Motor neuron (in vitro differentiated cells): ENCODE measurements at regions not wholly inside any gene's neighbourhood (a gene's known extent, or its start where the extent isn't known, plus 50 kb on each side); places are given as distances from the start of the nearest gene placed in this dataset.

Experiments
- ATAC-seq, 8 experiments: fragments of 200-7000 bp; cut with Tn5 transposase; replicated peaks in 6 of 8; 2 replicates each; pipeline ENCODE4 v1.8.0; 2021; ENCODE audit warnings: mild to moderate bottlenecking in 8 of 8, moderate library complexity in 8 of 8
- H3K27ac ChIP-seq, 2 donors: fragments of 250-450 bp; sonication (Bioruptor Pico); 2 replicates each; pipeline ENCODE4 v1.9.0; 2021; ENCODE audit warnings: antibody characterized with exemption in 2 of 2, mild to moderate bottlenecking in 2 of 2, moderate library complexity in 1 of 2
- H3K4me1 ChIP-seq, 2 donors: fragments of 250-450 bp; sonication (Bioruptor Pico); replicated peaks in 1 of 2; 2 replicates each; pipeline ENCODE4 v1.6.1; 2021; ENCODE audit warnings: antibody characterized with exemption in 2 of 2, mild to moderate bottlenecking in 2 of 2, moderate library complexity in 1 of 2
- H3K4me3 ChIP-seq, 5 donors: fragments of 250-450 bp; sonication (Bioruptor Pico); 2 replicates each; pipeline ENCODE4 v1.9.0; 2021; ENCODE audit warnings: antibody characterized with exemption in 5 of 5, mild to moderate bottlenecking in 5 of 5, moderate library complexity in 4 of 5
- WGBS, 10 experiments: fragments of 450-650 bp; shearing (Covaris generic); methylation state at CpG; one replicate each; pipeline ENCODE4 v1.0.0; 2022; 5-methylcytosine and 5-hydroxymethylcytosine counted together
- in situ Hi-C, 9 experiments: fragments of 400-800 bp; cut with MboI; loops; one replicate each; pipeline ENCODE4 v1.15.0; 2021; ENCODE audit warnings: low sequenced_read_pairs in 9 of 9, low pct_unique_long_range_greater_than_20kb in 2 of 9; ENCODE audit not compliant: unreplicated experiment in 9 of 9

- 0 to 100% (median 83%) methylated on average over 1 to 6 of the region's 7 CpGs; no CpG with 5 or more reads in 2 of the 10 experiments for WGBS, 10 experiments
- ATAC-seq = peak in 2 of 8 experiments; percentile 92 to 98
- Histone ChIP-seq H3K27ac (no peak overlapping the region), H3K4me1 (peaks cover 9 to 11% of the 10 kb centered on the region in 2 donors), H3K4me3 (no peak overlapping the region)
- in situ Hi-C loops = no loop called here
Observed at GRCh38 chr6:44554861-44555260, 167.4 kb downstream of the CDC5L start.

GRCh38 chr6:44556046-44556445 lies 168.5 kb downstream of the CDC5L start:
- Histone ChIP-seq H3K4me3 (no peak overlapping the region), H3K27ac (no peak overlapping the region), H3K4me1 (peaks cover 9 to 14% of the 10 kb centered on the region in 2 donors)
- no peak for ATAC-seq
- 0 to 60% (median 0%) methylated on average over 1 of the region's 1 CpG; no CpG with 5 or more reads in 2 of the 10 experiments for WGBS, 10 experiments
- in situ Hi-C loops = no loop called here

- Histone ChIP-seq H3K27ac (no peak overlapping the region), H3K4me1 (peaks cover 9 to 20% of the 10 kb centered on the region in 2 donors), H3K4me3 (no peak overlapping the region)
- ATAC-seq = peak in 5 of 8 experiments; percentile 29 to 68 (median 44)
- in situ Hi-C loops = no loop called here
- 40 to 100% (median 48%) methylated on average over 1 to 4 of the region's 7 CpGs; no CpG with 5 or more reads in 3 of the 10 experiments for WGBS, 10 experiments
Observed at GRCh38 chr6:44558024-44558831, 170.7 kb downstream of the CDC5L start.

- H3K27ac ChIP-seq = no peak overlapping the region
- in situ Hi-C loops = no loop called here
- H3K4me1 ChIP-seq = peaks cover 9 to 20% of the 10 kb centered on the region in 2 donors
- ATAC-seq = peak in 2 of 8 experiments; percentile 17 to 70
- H3K4me3 ChIP-seq = no peak overlapping the region
- 6 to 67% (median 57%) methylated on average over 1 to 2 of the region's 2 CpGs; no CpG with 5 or more reads in 3 of the 10 experiments for WGBS, 10 experiments
Observed at GRCh38 chr6:44558832-44559251, 171.3 kb downstream of the CDC5L start.

GRCh38 chr6:44559486-44560270 lies 172.2 kb downstream of the CDC5L start:
- H3K4me3 ChIP-seq = no peak overlapping the region
- in situ Hi-C loops = no loop called here
- ATAC-seq = no peak
- whole genome bisulfite sequencing, 10 experiments = 0 to 94% (median 80%) methylated on average over 1 to 12 of the region's 13 CpGs; no CpG with 5 or more reads in 2 of the 10 experiments
- H3K4me1 ChIP-seq = peaks cover 9 to 20% of the 10 kb centered on the region in 2 donors
- H3K27ac ChIP-seq = no peak overlapping the region

DNA sequence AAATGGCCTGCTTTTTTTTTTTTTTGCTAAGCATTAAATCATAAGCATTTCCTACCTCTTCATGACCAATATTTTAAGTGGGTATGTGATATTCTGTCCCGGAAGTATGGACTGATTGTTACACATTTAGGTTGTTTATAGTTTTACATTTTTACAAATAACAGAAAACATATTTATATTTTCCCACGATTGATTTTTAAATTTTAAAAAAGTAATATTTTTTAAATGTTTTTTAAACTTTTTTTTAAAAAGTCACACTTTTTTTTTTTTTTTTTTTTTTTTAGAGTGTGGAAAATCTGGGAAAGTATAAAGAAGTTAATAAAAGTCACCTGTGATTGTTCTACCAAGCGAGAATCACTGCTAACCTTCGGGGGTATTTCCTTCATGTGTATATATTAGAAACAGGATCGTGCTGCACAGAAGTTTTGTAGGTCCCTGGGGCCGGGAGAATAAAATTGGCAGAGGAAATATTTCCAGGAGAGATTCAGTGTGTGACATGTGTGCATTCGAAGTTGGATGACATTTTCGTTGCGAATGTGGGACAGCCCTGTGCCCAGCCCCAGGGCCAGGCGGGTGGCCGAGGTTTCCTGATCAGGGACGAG lies 173.1 kb downstream of the CDC5L start:
- no peak for ATAC-seq
- Histone ChIP-seq H3K4me1 (peaks cover 9 to 20% of the 10 kb centered on the region in 2 donors), H3K4me3 (no peak overlapping the region), H3K27ac (no peak overlapping the region)
- 48 to 94% (median 80%) methylated on average over 3 to 12 of the region's 12 CpGs for WGBS, 10 experiments
- in situ Hi-C loops = no loop called here

- H3K4me3 ChIP-seq = no peak overlapping the region
- 47 to 92% (median 72%) methylated on average over 5 to 7 of the region's 25 CpGs; no CpG with 5 or more reads in 7 of the 10 experiments for WGBS, 10 experiments
- ATAC-seq = peak in 2 of 8 experiments; percentile 21 to 27
Observed at GRCh38 chr6:44561060-44561623, 173.6 kb downstream of the CDC5L start.

DNA sequence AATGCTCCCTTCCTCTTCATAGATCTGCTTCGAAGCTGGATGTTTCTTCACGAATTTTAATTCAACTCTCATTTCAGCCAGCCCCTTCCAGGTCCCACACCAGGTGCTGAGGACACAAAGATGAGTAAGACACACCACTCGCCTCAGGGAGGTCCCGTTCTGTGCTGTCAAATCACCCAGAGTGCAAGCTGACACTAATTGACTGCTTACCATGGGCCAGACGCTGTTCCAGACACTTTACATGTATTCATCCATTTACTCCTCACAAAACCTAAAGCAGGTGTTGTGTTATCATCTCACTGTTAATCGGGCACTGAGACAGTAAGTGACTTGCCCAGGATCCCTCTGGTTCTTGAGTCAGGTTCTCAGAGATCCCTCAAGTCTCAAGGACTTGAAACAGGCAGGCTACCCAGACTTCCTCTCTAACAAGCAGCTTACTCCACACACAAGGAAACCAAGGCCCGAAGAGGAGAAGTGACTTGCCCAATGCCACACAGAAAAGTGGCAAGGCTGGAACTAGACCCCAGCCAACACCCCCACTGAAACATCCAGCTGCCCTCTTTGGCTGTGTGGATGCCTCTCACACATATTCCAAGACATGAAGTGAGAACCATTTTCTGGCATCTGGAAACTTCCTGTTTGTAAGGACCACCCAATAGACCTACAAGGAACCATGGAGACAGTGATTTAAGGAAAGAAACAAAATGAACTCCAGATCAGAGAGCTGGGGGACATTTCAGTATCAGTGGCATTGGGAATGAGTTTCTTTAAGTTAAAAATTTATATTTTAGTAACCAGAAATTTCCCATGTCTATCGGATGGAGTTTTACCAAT lies 174.5 kb downstream of the CDC5L start:
- Histone ChIP-seq H3K4me3 (no peak overlapping the region), H3K4me1 (peaks cover 9 to 20% of the 10 kb centered on the region in 2 donors), H3K27ac (no peak overlapping the region)
- 79 to 100% (median 94%) methylated on average over 1 to 5 of the region's 8 CpGs; no CpG with 5 or more reads in 2 of the 10 experiments for WGBS, 10 experiments
- in situ Hi-C loops = no loop called here
- ATAC-seq = no peak

More at GRCh38 chr6:44561060-44561623, 173.6 kb downstream of the CDC5L start:
- Histone ChIP-seq H3K4me1 (peaks cover 9 to 20% of the 10 kb centered on the region in 2 donors), H3K27ac (no peak overlapping the region)
- in situ Hi-C loops = no loop called here

- no peak overlapping the region for H3K27ac ChIP-seq
- H3K4me3 ChIP-seq = no peak overlapping the region
- H3K4me1 ChIP-seq = peaks cover 9 to 15% of the 10 kb centered on the region in 2 donors
- in situ Hi-C loops = no loop called here
- peak in 1 of 8 experiments; percentile 14 for ATAC-seq
- WGBS, 10 experiments = 50 to 100% (median 76%) methylated on average over 1 to 5 of the region's 11 CpGs; no CpG with 5 or more reads in 2 of the 10 experiments
Observed at GRCh38 chr6:44563397-44563796, 175.9 kb downstream of the CDC5L start.

- 10 to 88% (median 80%) methylated on average over 1 to 4 of the region's 6 CpGs; no CpG with 5 or more reads in 3 of the 10 experiments for WGBS, 10 experiments
- peak in 3 of 8 experiments; percentile 42 to 85 (median 84) for ATAC-seq
Observed at GRCh38 chr6:44564906-44565524, 177.5 kb downstream of the CDC5L start.

GRCh38 chr6:44567406-44567805 lies 179.9 kb downstream of the CDC5L start:
- WGBS, 10 experiments = 100% methylated on average over 1 of the region's 4 CpGs; no CpG with 5 or more reads in 9 of the 10 experiments
- H3K4me1 ChIP-seq = no peaks in the 10 kb centered on the region
- H3K4me3 ChIP-seq = no peak overlapping the region
- no peak overlapping the region for H3K27ac ChIP-seq
- no peak for ATAC-seq
- in situ Hi-C loops = no loop called here

More at GRCh38 chr6:44564906-44565524, 177.5 kb downstream of the CDC5L start:
- Histone ChIP-seq H3K4me3 (no peak overlapping the region), H3K27ac (no peak overlapping the region), H3K4me1 (peaks cover 0 to 8% of the 10 kb centered on the region in 2 donors)
- in situ Hi-C loops = no loop called here
